ENCODE measurements at regions not wholly inside any gene's neighbourhood (a gene's known extent, or its start where the extent isn't known, plus 50 kb on each side); places are given as distances from the start of the nearest gene placed in this dataset.
"Not testable (repeated sequence)": the region's sequence is repeated elsewhere in the genome, so short reads cannot be mapped to it uniquely, and the experiment has no call there.

DNA sequence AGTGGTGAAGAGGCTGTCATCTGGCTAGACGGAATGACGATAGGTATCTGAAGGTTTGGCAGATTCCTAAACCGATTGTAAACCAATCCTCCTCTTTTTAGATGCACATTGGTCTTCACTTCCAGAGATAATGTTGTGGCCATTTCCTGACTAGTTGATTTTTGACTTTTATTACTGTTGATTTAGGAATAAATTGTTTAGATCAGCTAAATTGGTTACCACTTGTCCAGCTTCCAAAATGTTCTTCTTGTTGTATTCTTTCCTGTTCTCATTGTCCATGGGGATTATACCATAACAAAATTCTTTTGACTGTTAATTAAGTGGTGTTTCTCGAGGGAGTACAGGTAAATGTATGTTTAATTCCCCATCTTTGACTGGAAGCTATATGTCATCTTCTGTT is 119.7 kb downstream of the MACROH2A1 start:
- DNase-seq (ENCODE audit: low spot score), result no peak

DNA sequence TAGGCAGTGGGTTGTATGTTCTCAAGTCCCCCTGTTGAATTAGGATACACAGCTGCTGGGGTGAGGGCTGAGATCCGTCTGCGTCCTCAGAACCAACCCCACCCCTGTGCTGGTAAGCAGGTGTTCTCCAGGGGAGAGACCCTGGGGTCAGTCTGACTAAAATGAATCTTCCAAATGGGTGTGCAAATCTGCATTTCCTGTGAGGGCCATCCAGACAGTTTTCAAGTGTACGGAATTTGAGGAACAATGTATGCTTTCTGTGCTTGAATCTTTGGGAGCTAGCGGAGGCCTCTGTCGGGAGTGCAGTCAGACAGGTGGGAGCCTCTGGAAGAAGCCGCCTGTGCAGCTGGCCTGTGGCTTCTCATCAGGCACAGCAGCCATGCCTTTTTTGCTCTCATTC is 122.9 kb downstream of the MACROH2A1 start:
- DNase-seq (ENCODE audit: low spot score), result no peak

DNA sequence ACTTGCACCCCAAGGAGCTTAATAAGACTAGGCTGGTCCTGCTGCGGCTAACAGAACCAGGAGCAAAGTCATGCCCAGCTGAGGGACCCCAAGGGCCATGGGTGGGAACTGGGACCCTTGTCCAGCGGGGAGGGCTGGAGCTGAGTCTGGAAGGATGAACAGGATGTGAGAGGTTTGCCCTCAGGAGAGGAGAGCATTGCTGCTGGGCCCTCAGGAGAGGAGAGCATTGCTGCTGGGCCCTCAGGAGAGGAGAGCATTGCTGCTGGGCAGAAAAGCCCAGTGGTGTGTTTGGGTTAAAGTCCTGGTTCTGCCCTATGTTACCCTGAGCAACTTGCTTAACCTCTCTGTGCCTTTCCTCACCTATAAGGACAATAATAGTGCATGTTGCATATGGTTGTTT is 125.8 kb downstream of the MACROH2A1 start:
- no peak for DNase-seq (ENCODE audit: low spot score)

DNA sequence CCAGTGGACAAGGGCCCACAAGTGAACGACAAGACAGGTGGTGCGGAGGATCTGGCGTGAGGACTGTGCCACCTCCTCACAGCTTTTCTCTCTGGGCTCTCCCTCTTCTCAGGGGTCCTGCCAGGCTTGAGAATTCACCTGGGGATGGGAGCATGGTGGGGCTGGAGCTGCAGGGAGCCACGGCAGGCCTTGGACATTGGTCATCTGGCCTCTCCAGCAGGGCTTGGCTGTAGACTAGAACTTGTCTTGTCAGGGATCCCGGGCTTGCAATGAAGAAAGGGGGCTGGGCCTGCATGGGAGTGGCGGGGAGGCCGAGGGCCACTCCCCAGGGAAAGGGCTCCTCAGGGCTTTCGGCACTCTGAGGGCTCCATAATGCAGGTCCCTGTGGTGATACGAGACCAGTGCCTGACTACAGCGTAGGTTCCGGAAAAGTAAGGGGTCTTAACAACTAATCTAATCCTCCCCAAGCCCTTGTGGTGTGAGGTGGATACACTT is 126.7 kb downstream of the MACROH2A1 start:
- DNase-seq (ENCODE audit: low spot score), result no peak

DNA sequence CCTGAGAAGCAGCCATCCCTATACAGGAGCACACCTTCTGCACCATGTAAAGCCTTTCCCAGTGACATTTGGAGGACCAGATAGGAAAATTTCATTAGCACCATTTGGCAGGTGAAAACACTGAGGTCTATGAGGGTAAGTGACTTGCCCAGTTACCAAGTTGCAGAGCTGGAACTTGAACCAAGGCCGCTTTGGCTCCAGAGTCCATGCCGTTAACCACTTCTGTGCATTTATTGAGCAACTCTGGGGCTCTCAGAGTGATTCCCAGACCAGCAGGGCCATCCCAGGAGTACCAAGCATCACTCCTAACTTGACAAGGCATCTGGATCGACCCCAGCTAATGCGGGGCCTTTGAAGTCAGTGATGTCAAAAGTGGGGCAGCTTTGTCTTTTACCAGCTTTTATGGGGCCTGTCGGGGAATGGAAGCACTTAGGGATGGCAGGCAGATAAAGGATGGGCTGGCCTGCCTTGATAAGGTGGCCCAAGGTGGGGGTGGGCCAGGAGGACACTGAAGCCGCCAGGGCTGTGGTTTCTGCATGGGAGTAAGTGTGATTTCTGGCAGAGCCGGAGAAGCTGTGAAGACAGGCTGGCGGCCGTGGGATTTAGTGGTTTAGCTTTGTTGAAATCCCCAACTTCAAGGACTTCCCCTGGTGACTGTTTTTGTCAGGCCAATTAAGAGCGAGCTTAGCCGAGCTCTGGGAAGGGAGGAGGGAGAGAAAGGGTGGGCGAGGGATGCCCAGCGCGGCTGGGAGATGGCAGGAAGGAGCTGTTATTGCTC is 127.3 kb downstream of the MACROH2A1 start:
- DNase-seq (ENCODE audit: low spot score), result no peak

DNA sequence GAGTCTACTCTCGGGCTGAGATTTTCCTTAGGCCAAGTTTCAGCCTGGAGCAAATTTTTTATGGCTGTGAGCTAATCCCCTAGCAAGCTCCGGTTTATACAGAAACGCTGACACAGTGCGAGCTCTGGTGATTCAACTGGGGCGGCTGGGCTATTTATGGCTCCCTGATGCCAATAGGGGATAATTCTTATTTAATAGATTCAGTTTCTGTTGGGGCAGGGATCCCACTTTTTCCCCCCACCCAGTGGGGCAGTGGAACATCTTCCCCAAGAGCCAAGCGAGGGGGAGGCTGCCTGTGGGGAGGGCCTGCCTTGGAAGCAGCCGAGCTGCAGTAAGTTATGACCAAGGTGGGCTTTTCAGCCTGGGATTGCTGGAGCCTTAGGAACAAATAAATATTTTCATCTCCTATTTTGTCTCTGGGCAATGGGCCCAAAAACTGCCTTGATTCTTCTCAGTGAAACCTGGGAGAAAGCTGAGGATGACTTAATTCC is 129.1 kb downstream of the MACROH2A1 start:
- no peak for DNase-seq (ENCODE audit: low spot score)

DNA sequence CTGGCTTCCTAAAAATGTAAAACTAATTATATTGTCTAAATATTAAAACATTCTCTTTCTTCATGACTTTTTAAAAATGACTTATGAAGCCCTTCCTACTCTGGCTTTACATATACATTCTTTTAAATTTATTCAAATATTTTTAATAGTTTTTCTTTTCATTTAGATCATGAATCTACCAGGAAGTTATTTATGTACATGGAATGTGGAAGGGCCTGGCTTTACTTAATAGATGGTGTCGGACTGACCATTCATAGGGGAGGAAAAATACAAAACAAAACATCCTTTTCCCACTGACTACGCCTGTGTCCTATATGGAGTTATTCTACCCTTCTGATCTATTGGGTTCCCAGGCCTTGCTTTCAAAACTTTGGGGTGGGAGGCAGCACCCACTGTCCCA is 129.8 kb downstream of the MACROH2A1 start:
- no peak for DNase-seq (ENCODE audit: low spot score)

DNA sequence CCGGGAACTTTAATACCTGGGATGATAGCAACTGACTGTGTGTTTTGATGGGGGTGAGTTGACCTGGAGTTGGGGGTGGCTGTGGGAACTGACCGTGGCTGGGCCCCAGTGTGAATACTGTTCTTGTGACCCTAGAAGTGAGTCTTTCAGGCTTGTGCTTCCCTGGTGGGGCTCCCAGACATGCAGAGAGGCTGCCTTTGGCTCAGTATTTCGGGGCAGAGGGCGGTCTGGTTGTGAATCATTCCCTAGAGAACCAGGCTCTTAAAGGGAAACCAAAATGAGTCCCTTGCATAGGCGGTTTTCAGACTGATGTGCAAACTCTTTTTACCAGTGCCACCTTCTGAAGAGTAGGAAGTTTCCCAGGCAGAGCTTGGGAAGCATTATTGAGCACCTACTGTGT is 132.1 kb downstream of the MACROH2A1 start:
- DNase-seq (ENCODE audit: low spot score), result no peak

DNA sequence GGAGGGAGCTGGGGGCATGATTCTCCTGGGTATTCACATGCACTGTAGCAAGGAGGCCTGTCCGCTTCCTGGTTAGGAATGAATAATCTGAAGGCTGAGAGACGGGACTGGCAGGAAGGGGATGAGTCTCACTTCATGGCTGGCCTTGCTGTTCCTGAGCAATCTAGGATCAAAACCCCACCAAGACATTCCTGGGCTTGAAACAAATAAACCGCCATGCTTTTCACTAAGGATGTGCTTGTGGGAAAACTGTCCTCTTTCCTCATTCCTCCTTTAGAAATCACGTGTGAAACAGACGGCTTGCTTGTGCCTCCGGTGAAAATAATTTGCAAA is 132.8 kb downstream of the MACROH2A1 start:
- DNase-seq (ENCODE audit: low spot score), result no peak

DNA sequence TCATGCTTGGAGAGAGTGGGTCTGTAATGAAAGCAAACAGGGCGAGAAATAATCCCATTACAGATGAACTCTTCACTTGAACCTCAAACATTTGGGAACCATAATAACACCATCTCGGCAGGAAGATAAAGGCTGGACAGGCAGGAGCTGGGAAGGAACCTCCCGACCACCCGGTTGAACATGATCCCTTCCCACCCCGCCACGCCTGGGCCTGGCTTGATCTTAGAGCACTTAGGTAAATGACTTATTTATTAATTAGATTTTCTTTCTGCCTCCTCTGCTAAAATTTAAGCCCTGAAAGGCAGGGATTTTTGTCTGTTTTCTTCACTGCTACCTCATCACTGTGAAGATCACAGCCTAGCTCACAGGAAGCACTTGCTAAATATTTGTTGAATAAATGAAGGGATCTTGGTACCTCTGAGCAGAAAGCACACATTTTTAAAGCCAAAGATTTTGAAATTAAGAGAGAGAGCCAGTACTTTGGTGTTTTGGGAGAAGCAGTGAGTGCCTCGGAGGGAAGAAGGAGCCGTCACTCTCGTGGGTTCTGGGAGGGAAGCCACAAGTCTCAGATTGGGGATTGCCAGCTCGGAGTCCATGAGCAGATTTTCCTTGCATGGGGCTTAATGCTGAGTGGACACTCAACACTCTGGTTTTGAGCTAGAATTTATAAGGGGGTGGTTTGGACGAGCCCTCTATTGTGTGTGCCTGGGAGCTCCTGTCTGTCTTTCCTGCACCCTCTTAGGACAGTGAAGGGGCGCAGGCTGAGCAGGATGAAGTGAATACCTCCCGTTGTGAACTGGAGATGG is 133.3 kb downstream of the MACROH2A1 start:
- no peak for DNase-seq (ENCODE audit: low spot score)

DNA sequence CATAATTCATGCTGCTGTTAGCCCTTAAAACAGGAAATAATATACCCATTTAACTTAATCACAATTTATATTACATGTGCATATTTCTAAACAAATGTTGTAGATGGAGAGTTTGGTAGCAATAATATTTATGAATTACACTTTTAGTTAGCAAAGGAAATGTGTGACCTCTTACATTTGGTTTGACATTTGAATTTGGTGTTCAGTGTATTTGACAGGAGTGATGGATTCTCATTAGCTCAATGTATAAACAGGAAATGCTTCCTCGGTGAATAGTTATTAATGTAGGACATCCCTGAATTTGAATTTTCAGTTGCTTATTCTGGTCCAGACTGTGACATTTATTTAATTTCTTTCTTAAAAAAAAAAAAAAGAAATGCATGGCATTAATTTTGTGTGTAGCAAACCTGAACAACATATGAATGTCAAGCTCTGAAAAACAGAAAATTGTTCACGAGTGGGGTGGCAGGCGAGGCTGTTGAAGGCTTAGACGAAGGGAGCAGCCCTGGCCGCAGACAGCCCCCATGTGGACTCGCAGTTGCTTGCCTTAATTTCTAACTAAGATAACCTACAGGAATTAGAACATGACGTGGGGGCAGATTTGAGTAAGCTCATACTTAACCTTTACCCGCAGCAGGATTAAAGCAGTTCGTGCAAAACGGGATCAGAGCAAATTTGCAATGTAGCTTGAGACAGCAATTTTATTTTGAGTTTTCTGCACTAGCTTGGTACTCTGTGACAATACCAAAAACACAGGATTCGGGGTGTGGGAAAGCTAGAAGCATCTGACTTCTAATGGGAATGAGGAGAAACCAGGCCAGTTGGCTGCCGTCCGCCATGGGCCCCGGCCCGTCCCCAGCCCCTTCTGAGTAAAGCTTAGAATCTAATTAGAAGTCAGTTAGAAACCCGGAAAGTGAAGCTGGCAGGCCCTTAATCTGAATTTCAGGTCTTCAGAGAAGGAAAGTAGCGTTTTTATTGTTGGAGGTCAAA is 134.3 kb downstream of the MACROH2A1 start:
- no peak for DNase-seq (ENCODE audit: low spot score)

DNA sequence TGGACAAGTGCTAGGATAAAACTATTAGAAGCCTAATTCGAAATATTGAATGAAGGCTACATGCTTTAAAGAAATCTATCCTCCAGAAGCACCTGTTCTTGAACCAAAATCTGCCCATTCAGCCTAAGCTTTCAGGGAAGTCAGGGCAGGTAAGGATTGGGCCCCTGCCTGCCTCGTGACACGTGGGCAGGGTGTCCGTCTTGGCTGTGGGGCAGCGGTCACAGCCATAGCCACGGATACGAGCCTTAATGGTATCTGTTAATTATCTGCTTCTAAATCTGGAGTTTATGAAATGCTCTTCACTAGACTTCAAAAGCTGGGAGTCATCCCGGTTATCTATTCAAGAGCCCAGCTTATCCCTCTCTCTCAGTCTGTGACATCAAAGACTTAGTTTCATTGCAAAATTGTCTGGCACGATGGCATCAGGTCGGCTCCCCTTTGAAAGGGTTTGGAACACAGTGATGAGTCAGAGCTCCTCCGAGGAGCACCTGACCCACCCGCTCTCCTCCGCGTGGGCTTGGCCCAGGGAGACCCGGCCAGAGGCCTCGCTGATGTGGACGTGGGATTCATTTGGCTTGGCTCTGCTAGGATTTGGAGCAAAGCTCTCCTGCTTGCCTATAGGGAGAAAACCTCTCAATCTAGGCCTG is 135.9 kb downstream of the MACROH2A1 start:
- no peak for DNase-seq (ENCODE audit: low spot score)

DNA sequence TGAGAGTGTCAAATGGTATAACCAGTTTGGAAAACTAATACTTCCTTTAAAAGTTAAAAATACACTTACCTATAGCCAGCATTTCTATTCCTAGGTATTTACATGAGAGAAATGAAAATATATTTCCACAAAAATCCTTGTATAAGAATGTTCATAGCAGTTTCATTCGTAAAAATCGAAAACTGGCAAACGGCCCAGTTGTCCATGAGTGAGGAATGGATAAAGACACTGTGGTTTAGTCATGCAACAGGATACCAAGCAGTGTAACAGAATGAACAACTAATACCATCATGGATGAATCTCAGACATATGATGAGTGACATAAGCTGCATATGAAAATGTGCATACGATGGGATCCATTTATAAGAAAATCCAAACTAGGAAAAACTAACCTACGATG is 136.7 kb downstream of the MACROH2A1 start:
- DNase-seq (ENCODE audit: low spot score), result no peak

DNA sequence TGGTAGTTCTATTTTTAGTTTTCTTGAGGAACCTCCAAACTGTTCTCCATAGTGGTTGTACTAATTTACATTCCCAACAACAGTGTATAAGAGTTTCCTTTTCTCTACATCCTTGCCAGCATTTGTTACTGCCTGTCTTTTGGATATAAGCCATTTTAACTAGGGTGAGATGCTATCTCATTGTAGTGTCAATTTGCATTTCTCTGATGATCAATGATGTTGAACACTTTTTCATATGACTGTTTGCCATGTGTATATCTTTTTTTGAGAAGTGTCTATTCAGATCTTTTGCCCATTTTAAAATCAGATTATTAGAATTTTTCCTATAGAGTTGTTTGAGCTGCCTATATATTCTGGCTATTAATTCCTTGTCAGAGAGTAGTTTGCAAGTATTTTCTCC is 138.9 kb downstream of the MACROH2A1 start:
- not testable (repeated sequence) for DNase-seq (ENCODE audit: low spot score)

DNA sequence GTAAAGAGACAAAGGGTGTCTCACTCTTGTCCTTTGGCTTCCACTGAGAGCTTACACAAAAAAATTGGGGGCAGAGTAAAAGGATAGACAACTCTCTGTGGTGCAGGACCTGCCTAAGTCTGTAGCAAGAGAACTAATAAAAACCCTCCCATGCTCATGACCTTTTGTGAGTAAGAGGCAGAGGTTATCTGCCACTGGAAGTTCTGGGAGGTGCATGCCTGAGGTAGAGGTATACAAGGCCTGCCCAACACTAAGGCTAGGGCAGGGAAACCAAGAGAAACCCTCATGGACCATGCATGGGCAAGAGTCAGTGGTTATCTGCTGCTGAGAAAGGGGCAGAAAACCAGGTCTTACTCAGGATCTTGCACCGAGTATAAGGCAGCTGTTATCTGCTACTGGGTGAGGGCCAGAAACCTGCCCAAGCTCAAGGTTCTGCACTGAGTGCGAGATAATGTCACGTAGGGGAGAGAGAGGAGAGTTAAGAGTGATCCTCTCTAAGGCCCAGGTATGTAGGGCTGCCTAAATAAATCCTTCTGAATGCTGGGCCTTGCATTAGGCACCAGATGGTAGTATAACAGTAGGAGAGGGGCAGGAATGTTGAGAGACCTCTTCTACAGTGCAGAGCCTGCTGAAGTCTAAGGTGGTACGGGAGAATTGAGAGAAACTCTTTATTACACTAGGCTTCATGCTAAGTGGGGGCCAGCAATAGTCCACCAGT is 143.4 kb downstream of the MACROH2A1 start:
- no peak for DNase-seq (ENCODE audit: low spot score)

DNA sequence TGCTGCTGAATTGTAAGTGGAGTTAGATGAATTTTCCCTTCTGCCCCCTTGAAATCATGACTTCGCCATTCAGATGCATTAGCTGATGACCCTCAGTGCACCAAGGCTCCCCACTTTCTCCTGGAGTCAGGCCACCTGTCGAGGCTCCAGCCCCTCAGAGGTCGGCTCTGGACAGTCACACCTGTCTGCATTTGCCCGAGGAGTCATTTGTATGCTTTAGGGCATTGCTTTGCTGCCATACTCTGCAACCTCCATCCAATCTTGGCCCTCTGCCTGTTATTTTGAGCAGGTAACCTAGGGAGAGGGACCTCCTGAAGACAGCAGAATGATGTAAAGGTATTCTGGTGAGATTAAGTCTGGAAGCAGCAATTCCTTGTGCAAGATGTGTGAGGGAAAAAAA is 144.8 kb downstream of the MACROH2A1 start:
- DNase-seq (ENCODE audit: low spot score), result peak; percentile 45

DNA sequence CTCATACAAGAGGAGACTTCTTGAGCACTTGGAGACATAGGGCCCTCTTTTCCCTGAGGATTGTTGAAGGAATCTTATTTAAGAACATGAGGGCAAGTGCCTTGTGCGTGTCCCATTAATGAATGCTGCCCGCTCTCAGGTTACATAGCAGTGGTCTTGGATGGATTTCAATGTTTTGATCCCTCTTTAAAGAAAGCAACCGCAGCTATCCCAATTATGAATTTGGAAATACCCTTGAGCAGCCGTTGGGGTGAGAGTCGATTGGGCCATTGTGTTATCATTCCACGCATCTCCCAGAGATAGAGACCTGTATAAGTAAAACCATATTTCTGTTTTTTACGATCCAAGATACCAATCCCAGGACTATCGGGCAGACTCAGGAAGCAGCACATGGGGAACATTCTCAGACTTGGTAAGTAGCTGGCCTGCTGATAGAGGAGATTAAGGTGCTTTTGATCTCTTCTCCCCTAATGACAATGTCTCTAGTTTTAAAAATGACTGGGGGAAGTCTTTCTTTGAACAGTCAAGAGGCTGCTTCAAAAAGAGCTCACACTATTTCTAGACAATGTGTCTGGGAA is 145.3 kb downstream of the MACROH2A1 start:
- DNase-seq (ENCODE audit: low spot score), result no peak

DNA sequence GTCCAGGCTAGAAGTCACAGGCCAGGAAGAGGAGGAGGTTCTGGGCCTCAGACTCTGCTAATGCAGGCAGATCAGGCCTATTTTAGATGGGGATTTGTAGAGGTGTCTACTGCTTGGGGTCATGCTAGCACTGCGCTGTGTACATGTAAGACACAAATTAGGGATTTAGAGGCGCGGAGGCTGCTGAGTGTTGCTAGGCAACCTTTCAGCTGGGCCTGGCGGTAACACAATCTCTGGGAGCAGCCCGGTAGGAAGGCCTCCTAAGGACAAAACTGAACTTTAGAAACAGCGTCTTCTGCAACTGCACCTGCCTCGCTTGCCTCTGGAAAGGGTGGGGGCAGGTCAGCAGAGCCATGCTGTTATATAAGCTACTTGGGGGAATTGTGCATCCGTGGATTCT is 147.9 kb downstream of the MACROH2A1 start:
- DNase-seq (ENCODE audit: low spot score), result peak; percentile 30

DNA sequence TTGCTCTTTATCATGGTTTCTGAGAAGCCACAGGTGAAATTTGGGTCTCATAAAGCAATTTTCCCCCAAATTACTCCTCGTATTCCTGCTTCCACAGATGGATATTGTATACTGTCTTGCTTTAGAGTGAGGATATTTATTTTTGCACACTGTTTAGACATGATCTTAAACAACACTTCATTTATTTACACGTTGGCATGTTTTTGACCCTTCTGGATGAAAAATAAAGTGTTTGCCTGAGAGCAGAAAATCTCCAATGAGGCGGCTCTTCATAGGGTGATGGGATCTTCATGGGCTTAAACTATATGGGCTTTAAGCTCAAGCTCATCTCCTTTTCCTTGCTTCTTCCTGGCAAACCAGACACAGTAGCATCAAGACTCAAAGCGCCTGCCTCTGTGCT is 148.4 kb downstream of the MACROH2A1 start:
- DNase-seq (ENCODE audit: low spot score), result no peak

DNA sequence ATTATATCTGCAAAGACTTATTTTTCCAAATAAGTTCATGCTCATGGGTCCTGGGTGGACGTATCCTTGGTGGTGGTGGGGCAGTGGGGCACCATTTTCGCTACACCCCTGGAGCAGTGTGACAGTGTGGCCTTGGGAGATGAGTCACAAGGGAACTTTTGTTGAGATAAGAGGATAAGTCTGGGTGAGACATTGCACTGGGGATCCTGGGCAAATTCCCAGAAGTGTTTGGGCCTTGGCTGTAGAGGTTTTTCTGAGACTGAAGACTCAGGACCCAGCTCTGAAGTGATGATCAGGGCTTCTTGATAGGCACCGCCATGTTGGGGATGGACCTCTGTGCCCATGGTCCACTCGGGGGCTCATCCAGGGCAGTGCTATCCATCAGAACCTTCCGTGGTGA is 149.4 kb downstream of the MACROH2A1 start:
- peak; percentile 47 for DNase-seq (ENCODE audit: low spot score)
